H9 (cell line): ENCODE measurements at regions not wholly inside any gene's neighbourhood (a gene's known extent, or its start where the extent isn't known, plus 50 kb on each side); places are given as distances from the start of the nearest gene placed in this dataset.

Source experiments
- DNase-seq: peaks from one replicate; pipeline ENCODE4 v3.0.0-alpha.2; 2017
- H2AFZ ChIP-seq: one replicate; pipeline ENCODE4 v1.6.1; 2013; ENCODE audit warnings: mild to moderate bottlenecking, low read length, control low read depth, moderate library complexity
- H2AK5ac ChIP-seq: 2 replicates; pipeline ENCODE4 v1.6.1; 2013; ENCODE audit warnings: low read length, control low read depth, mixed read lengths; ENCODE audit not compliant: insufficient read length
- H2BK120ac ChIP-seq: one replicate; pipeline ENCODE4 v1.6.1; 2013; ENCODE audit warnings: low read depth, mild to moderate bottlenecking, low read length, control low read depth, inconsistent platforms; ENCODE audit not compliant: poor library complexity, severe bottlenecking
- H2BK12ac ChIP-seq: 2 replicates; pipeline ENCODE4 v1.6.1; 2013; ENCODE audit warnings: low read length, control low read depth, mixed read lengths, low read depth; ENCODE audit not compliant: insufficient read length
- H2BK15ac ChIP-seq: 2 replicates; pipeline ENCODE4 v1.6.1; 2013; ENCODE audit warnings: low read depth, low read length, control low read depth
- H2BK20ac ChIP-seq: one replicate; pipeline ENCODE4 v1.6.1; 2013; ENCODE audit warnings: low read depth, mild to moderate bottlenecking, low read length, control low read depth, inconsistent platforms; ENCODE audit not compliant: poor library complexity, severe bottlenecking
- H2BK5ac ChIP-seq: 2 replicates; pipeline ENCODE4 v1.6.1; 2013; ENCODE audit warnings: low read length, control low read depth, mixed read lengths; ENCODE audit not compliant: insufficient read length
- H3K14ac ChIP-seq: 2 replicates; pipeline ENCODE4 v1.6.1; 2013; ENCODE audit warnings: low read length, control low read depth; ENCODE audit not compliant: insufficient read depth
- H3K18ac ChIP-seq: 2 replicates; pipeline ENCODE4 v1.6.1; 2013; ENCODE audit warnings: low read depth, mild to moderate bottlenecking, mixed read lengths, low read length, control low read depth; ENCODE audit not compliant: insufficient read length
- H3K23ac ChIP-seq: 2 replicates; pipeline ENCODE4 v1.6.1; 2013; ENCODE audit warnings: low read length, control low read depth, mixed read lengths, low read depth; ENCODE audit not compliant: insufficient read length
- H3K23me2 ChIP-seq: 2 replicates; pipeline ENCODE4 v1.6.1; 2013; ENCODE audit warnings: low read depth, mild to moderate bottlenecking, mixed read lengths, low read length, control low read depth; ENCODE audit not compliant: insufficient read length, poor library complexity, severe bottlenecking
- H3K27ac ChIP-seq: 2 replicates; pipeline ENCODE4 v1.5.1; 2013; ENCODE audit warnings: low read length, control low read depth, mixed read lengths, low read depth; ENCODE audit not compliant: insufficient read length
- H3K27me3 ChIP-seq: 2 replicates; pipeline ENCODE4 v1.6.1; 2013; ENCODE audit warnings: low read length, control low read depth, inconsistent platforms; ENCODE audit not compliant: insufficient read depth
- H3K4ac ChIP-seq: 2 replicates; pipeline ENCODE4 v1.6.1; 2013; ENCODE audit warnings: low read depth, mild to moderate bottlenecking, control low read depth, inconsistent platforms, low read length, moderate library complexity
- H3K4me1 ChIP-seq: 2 replicates; pipeline ENCODE4 v1.6.1; 2013; ENCODE audit warnings: low read length, control low read depth, inconsistent platforms; ENCODE audit not compliant: insufficient read depth
- H3K4me2 ChIP-seq: 2 replicates; pipeline ENCODE4 v1.6.1; 2013; ENCODE audit warnings: low read length, control low read depth, mixed read lengths; ENCODE audit not compliant: insufficient read length, insufficient read depth
- H3K56ac ChIP-seq: 2 replicates; pipeline ENCODE4 v1.6.1; 2013; ENCODE audit warnings: low read depth, mild to moderate bottlenecking, mixed read lengths, low read length, control low read depth; ENCODE audit not compliant: insufficient read length
- H3K79me1 ChIP-seq: 2 replicates; pipeline ENCODE4 v1.6.1; 2013; ENCODE audit warnings: low read depth, mild to moderate bottlenecking, moderate library complexity, low read length, control low read depth, inconsistent platforms; ENCODE audit not compliant: insufficient read depth, poor library complexity, severe bottlenecking
- H3K79me2 ChIP-seq: 2 replicates; pipeline ENCODE4 v1.6.1; 2013; ENCODE audit warnings: low read length, control low read depth, inconsistent platforms; ENCODE audit not compliant: insufficient read depth
- H3K9ac ChIP-seq: 2 replicates; pipeline ENCODE4 v1.6.1; 2013; ENCODE audit warnings: low read length, control low read depth, mixed read lengths; ENCODE audit not compliant: insufficient read length; ENCODE audit errors: extremely low read depth
- H3K9me3 ChIP-seq: one replicate; pipeline ENCODE4 v1.6.1; 2013; ENCODE audit warnings: low read depth, low read length, inconsistent platforms; ENCODE audit not compliant: control insufficient read depth
- H3T11ph ChIP-seq: one replicate; pipeline ENCODE4 v1.6.1; 2013; ENCODE audit warnings: mild to moderate bottlenecking, low read length, control low read depth, inconsistent platforms
- H4K20me1 ChIP-seq: one replicate; pipeline ENCODE4 v1.6.1; 2013; ENCODE audit not compliant: control insufficient read depth, insufficient read length, insufficient read depth
- H4K5ac ChIP-seq: 2 replicates; pipeline ENCODE4 v1.6.1; 2013; ENCODE audit warnings: low read depth, mild to moderate bottlenecking, mixed read lengths, low read length, control low read depth; ENCODE audit not compliant: insufficient read length
- H4K8ac ChIP-seq: replicated peaks from 2 replicates; pipeline ENCODE4 v1.6.1; 2013; ENCODE audit warnings: low read length, control low read depth, mixed read lengths, low read depth; ENCODE audit not compliant: insufficient read length
- H4K91ac ChIP-seq: 2 replicates; pipeline ENCODE4 v1.6.1; 2013; ENCODE audit warnings: low read depth, mild to moderate bottlenecking, moderate library complexity, mixed read lengths, low read length, control low read depth; ENCODE audit not compliant: insufficient read length
- H3K27ac Mint-ChIP-seq, 3 experiments: 2 replicates in 2 of 3; 3 replicates in 1 of 3; pipeline ENCODE4 v1.8.0; 2020 to 2021; ENCODE audit warnings: mixed read lengths in 3 of 3, mild to moderate bottlenecking in 1 of 3, moderate library complexity in 1 of 3
- H3K27me3 Mint-ChIP-seq: 2 replicates; pipeline ENCODE4 v1.8.0; 2021; ENCODE audit warnings: low read depth, mild to moderate bottlenecking, moderate library complexity, mixed read lengths
- H3K36me3 Mint-ChIP-seq, 3 experiments: 2 replicates in 2 of 3; 3 replicates in 1 of 3; pipeline ENCODE4 v1.8.0; 2020 to 2021; ENCODE audit warnings: low read depth in 3 of 3, mixed read lengths in 3 of 3; ENCODE audit not compliant: insufficient read depth in 1 of 3
- H3K4me1 Mint-ChIP-seq, 2 experiments: 2 replicates each; pipeline ENCODE4 v1.8.0; 2020; ENCODE audit warnings: mixed read lengths in 2 of 2
- H3K4me3 Mint-ChIP-seq, 2 experiments: 2 replicates in 1 of 2; 3 replicates in 1 of 2; pipeline ENCODE4 v1.8.0; 2020 to 2021; ENCODE audit warnings: mild to moderate bottlenecking in 2 of 2, mixed read lengths in 2 of 2, moderate library complexity in 1 of 2
- H3K9me3 Mint-ChIP-seq, 2 experiments: 2 replicates in 1 of 2; 3 replicates in 1 of 2; pipeline ENCODE4 v1.8.0; 2020; ENCODE audit warnings: mild to moderate bottlenecking in 2 of 2, mixed read lengths in 2 of 2, moderate library complexity in 1 of 2
- WGBS: extraction: QIAGEN DNeasy Blood & Tissue Kit; methylation state at CpG from one replicate; pipeline ENCODE4 v1.1.7; 2013; ENCODE audit warnings: missing lambda C conversion rate, low lambda C conversion rate, mixed read lengths; ENCODE audit not compliant: insufficient read length; ENCODE audit errors: extremely low coverage; 5-methylcytosine and 5-hydroxymethylcytosine counted together
- TF ChIP-seq, protein P1 (sequence below): fragments of 200-600 bp; sonication (generic); conservative IDR thresholded peaks from 3 replicates; pipeline ENCODE4 v1.8.0; 2021; ENCODE audit warnings: antibody characterized with exemption, mild to moderate bottlenecking

- no peak overlapping the region for H2BK20ac ChIP-seq
- H3K23ac ChIP-seq: no peak overlapping the region
- no peaks in the 10 kb centered on the region for H4K20me1 ChIP-seq
- TF ChIP-seq, protein P1, sequence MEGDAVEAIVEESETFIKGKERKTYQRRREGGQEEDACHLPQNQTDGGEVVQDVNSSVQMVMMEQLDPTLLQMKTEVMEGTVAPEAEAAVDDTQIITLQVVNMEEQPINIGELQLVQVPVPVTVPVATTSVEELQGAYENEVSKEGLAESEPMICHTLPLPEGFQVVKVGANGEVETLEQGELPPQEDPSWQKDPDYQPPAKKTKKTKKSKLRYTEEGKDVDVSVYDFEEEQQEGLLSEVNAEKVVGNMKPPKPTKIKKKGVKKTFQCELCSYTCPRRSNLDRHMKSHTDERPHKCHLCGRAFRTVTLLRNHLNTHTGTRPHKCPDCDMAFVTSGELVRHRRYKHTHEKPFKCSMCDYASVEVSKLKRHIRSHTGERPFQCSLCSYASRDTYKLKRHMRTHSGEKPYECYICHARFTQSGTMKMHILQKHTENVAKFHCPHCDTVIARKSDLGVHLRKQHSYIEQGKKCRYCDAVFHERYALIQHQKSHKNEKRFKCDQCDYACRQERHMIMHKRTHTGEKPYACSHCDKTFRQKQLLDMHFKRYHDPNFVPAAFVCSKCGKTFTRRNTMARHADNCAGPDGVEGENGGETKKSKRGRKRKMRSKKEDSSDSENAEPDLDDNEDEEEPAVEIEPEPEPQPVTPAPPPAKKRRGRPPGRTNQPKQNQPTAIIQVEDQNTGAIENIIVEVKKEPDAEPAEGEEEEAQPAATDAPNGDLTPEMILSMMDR: no peak
- H3K18ac ChIP-seq: no peak overlapping the region
- peaks cover 3% of the 10 kb centered on the region; the same call in 1 of the 2 replicates for H3K4me1 ChIP-seq
- H3K27me3 ChIP-seq: no peaks in the 10 kb centered on the region
- no peak overlapping the region for H2BK5ac ChIP-seq
- H3K4me1 Mint-ChIP-seq: peaks cover 5 to 7% of the 10 kb centered on the region in 2 experiments; a peak in 1 of 4 replicates
- H3K9me3 ChIP-seq: no peaks in the 10 kb centered on the region
- H4K8ac ChIP-seq: no peak overlapping the region
- H4K91ac ChIP-seq: no peak overlapping the region
- H3K9me3 Mint-ChIP-seq: no peaks in the 10 kb centered on the region
- no CpG with 5 or more reads among the region's 4 CpGs for WGBS
- no peak overlapping the region; a peak in 1 of 7 replicates for H3K27ac Mint-ChIP-seq
- DNase-seq: no peak
- no peak overlapping the region for H3K56ac ChIP-seq
- H3K27me3 Mint-ChIP-seq: no peaks in the 10 kb centered on the region
- no peak overlapping the region for H2BK120ac ChIP-seq
- no peak overlapping the region for H4K5ac ChIP-seq
- no peak overlapping the region for H3K4me3 Mint-ChIP-seq
- H2BK12ac ChIP-seq: no peak overlapping the region
- H3K36me3 Mint-ChIP-seq: peaks cover 0 to 3% (median 0%) of the 10 kb centered on the region in 3 experiments; a peak in 1 of 7 replicates
- H3K27ac ChIP-seq: no peak overlapping the region
- no peak overlapping the region for H3K9ac ChIP-seq
- no peak overlapping the region for H3T11ph ChIP-seq
- no peak overlapping the region for H3K14ac ChIP-seq
- no peaks in the 10 kb centered on the region for H3K79me1 ChIP-seq
- H3K4me2 ChIP-seq: no peak overlapping the region
- no peaks in the 10 kb centered on the region for H3K79me2 ChIP-seq
- no peak overlapping the region for H2AK5ac ChIP-seq
- H3K23me2 ChIP-seq: no peaks in the 10 kb centered on the region
- H2BK15ac ChIP-seq: no peak overlapping the region
- H3K4ac ChIP-seq: no peak overlapping the region
- no peak overlapping the region for H2AFZ ChIP-seq
Observed at GRCh38 chr12:79531518-79531917, 159.2 kb downstream of the PAWR start.
